OCI-LY7 (cell line): ENCODE measurements at regions not wholly inside any gene's neighbourhood (a gene's known extent, or its start where the extent isn't known, plus 50 kb on each side); places are given as distances from the start of the nearest gene placed in this dataset.

Source experiments
- CTCF ChIP-seq: fragments of 200-600 bp; sonication (generic); conservative IDR thresholded peaks from 2 replicates; pipeline ENCODE4 v1.5.1; 2014; ENCODE audit warnings: mild to moderate bottlenecking, antibody characterized with exemption, low read length, moderate library complexity, mixed read lengths
- EZH2phosphoT487 ChIP-seq: fragments of 200-600 bp; sonication (generic); IDR thresholded peaks from 2 replicates; pipeline ENCODE4 v1.6.1; 2018; ENCODE audit warnings: low read depth, borderline replicate concordance, mild to moderate bottlenecking, mixed run types, antibody characterized with exemption, low read length, moderate library complexity, mixed read lengths

- TF ChIP-seq CTCF (no peak), EZH2phosphoT487 (no peak)
Measured at GRCh38 chr4:17286752-17287460, 225.0 kb downstream of the QDPR start.
